Thyroid gland (tissue), 4 donors: ENCODE measurements at regions not wholly inside any gene's neighbourhood (a gene's known extent, or its start where the extent isn't known, plus 50 kb on each side); places are given as distances from the start of the nearest gene placed in this dataset.

Source experiments
- DNase-seq, 2 donors: peaks; one replicate each; pipeline ENCODE4 v3.0.0-alpha.2; 2019
- H3K27ac ChIP-seq, 3 donors: fragments of 200-600 bp; sonication (generic); 1 replicate in 2 of 3; 2 replicates in 1 of 3; pipeline ENCODE4 v1.5.1; 2016 to 2019; ENCODE audit warnings: mild to moderate bottlenecking in 1 of 3, moderate library complexity in 1 of 3
- H3K27me3 ChIP-seq: fragments of 200-600 bp; sonication (generic); one replicate; pipeline ENCODE4 v1.5.1; 2019
- H3K36me3 ChIP-seq, 2 donors: fragments of 200-600 bp; sonication (generic); one replicate each; pipeline ENCODE4 v1.5.1; 2016 to 2019
- H3K4me1 ChIP-seq, 2 donors: fragments of 200-600 bp; sonication (generic); one replicate each; pipeline ENCODE4 v1.5.1; 2017 to 2019
- H3K4me3 ChIP-seq, 3 donors: fragments of 200-600 bp; sonication (generic); replicated peaks in 1 of 3; 1 replicate in 2 of 3; 2 replicates in 1 of 3; pipeline ENCODE4 v1.5.1; 2016; ENCODE audit warnings: mild to moderate bottlenecking in 1 of 3
- H3K9me3 ChIP-seq: fragments of 200-600 bp; sonication (generic); one replicate; pipeline ENCODE4 v1.5.1; 2017
- CTCF ChIP-seq, 6 experiments: fragments of 200-600 bp in 3 of 6; fragments of 450-650 bp in 3 of 6; sonication (generic) in 3 of 6; IDR thresholded peaks; one replicate each; pipeline ENCODE4 v1.5.1; 2016 to 2019; ENCODE audit warnings: antibody characterized with exemption in 6 of 6, mild to moderate bottlenecking in 2 of 6, inconsistent platforms in 1 of 6, moderate library complexity in 1 of 6
- POLR2A ChIP-seq, 2 donors: fragments of 450-650 bp; IDR thresholded peaks; one replicate each; pipeline ENCODE4 v1.6.1; 2017; ENCODE audit warnings: antibody characterized with exemption in 2 of 2, mild to moderate bottlenecking in 2 of 2, moderate library complexity in 1 of 2
- intact Hi-C: fragments of 100-400 bp; cut with DNase I; formaldehyde crosslinking; loops from one replicate; pipeline ENCODE4 v1.15.1; 2023

- intact Hi-C loops, result no loop called here
- Histone ChIP-seq H3K9me3 (no peaks in the 10 kb centered on the region), H3K27ac (no peak overlapping the region), H3K4me3 (no peak overlapping the region), H3K4me1 (no peaks in the 10 kb centered on the region), H3K27me3 (no peaks in the 10 kb centered on the region), H3K36me3 (no peaks in the 10 kb centered on the region)
- no peak for DNase-seq
- no peak for TF ChIP-seq POLR2A (IDR thresholded peaks at IDR 0.05)
- TF ChIP-seq CTCF (IDR thresholded peaks at IDR 0.05), result no peak
Observed at GRCh38 chr12:76713986-76714385, 49.9 kb upstream of the ZDHHC17 start.
